GM23338 (cell line): ENCODE measurements at regions not wholly inside any gene's neighbourhood (a gene's known extent, or its start where the extent isn't known, plus 50 kb on each side); places are given as distances from the start of the nearest gene placed in this dataset.

Experiments used
- ATAC-seq: fragments of 200-7000 bp; cut with Tn5 transposase; 3 replicates; pipeline ENCODE4 v1.9.1; 2020
- DNase-seq: peaks from one replicate; pipeline ENCODE4 v3.0.0-alpha.2; 2015; ENCODE audit warnings: low spot score
- H2AFZ ChIP-seq: fragments of 200-600 bp; sonication (generic); 2 replicates; pipeline ENCODE4 v1.8.0; 2016; ENCODE audit warnings: antibody characterized with exemption, mild to moderate bottlenecking, moderate library complexity
- H3F3A ChIP-seq: fragments of 200-600 bp; sonication (generic); replicated peaks from 2 replicates; pipeline ENCODE4 v1.8.0; 2017; ENCODE audit warnings: antibody characterized with exemption, mixed run types, low read depth
- H3K27ac ChIP-seq: fragments of 200-600 bp; sonication (generic); 2 replicates; pipeline ENCODE4 v1.6.1; 2016; ENCODE audit warnings: low read depth
- H3K27me3 ChIP-seq: fragments of 200-600 bp; sonication (generic); 2 replicates; pipeline ENCODE4 v1.8.0; 2016; ENCODE audit warnings: mild to moderate bottlenecking, mixed run types, moderate library complexity; ENCODE audit not compliant: insufficient read depth
- H3K36me3 ChIP-seq: fragments of 200-600 bp; sonication (generic); 2 replicates; pipeline ENCODE4 v1.8.0; 2016; ENCODE audit warnings: mild to moderate bottlenecking; ENCODE audit not compliant: insufficient read depth
- H3K4me1 ChIP-seq: fragments of 200-600 bp; sonication (generic); 2 replicates; pipeline ENCODE4 v1.8.0; 2016; ENCODE audit warnings: mild to moderate bottlenecking, moderate library complexity; ENCODE audit not compliant: insufficient read depth
- H3K4me2 ChIP-seq: fragments of 200-600 bp; sonication (generic); 2 replicates; pipeline ENCODE4 v1.7.1; 2017; ENCODE audit warnings: mixed run types
- H3K4me3 ChIP-seq: fragments of 200-600 bp; sonication (generic); 2 replicates; pipeline ENCODE4 v1.6.1; 2016; ENCODE audit warnings: mixed run types
- H3K79me2 ChIP-seq: fragments of 200-600 bp; sonication (generic); replicated peaks from 2 replicates; pipeline ENCODE4 v1.8.0; 2017; ENCODE audit warnings: mild to moderate bottlenecking; ENCODE audit not compliant: insufficient read depth
- H3K9me2 ChIP-seq: fragments of 200-600 bp; sonication (generic); 2 replicates; pipeline ENCODE4 v1.8.0; 2017; ENCODE audit not compliant: insufficient read depth
- H4K20me1 ChIP-seq: fragments of 200-600 bp; sonication (generic); replicated peaks from 2 replicates; pipeline ENCODE4 v1.8.0; 2017; ENCODE audit warnings: mild to moderate bottlenecking; ENCODE audit not compliant: insufficient read depth
- H3K27ac Mint-ChIP-seq: 2 replicates; pipeline ENCODE4 v1.8.0; 2020; ENCODE audit warnings: inconsistent platforms, mild to moderate bottlenecking, moderate library complexity, mixed read lengths
- H3K27me3 Mint-ChIP-seq: 3 replicates; pipeline ENCODE4 v1.8.0; 2022; ENCODE audit warnings: low read depth, mild to moderate bottlenecking, moderate library complexity, mixed read lengths, inconsistent platforms; ENCODE audit not compliant: insufficient read depth, poor library complexity
- H3K36me3 Mint-ChIP-seq: 3 replicates; pipeline ENCODE4 v1.8.0; 2021; ENCODE audit warnings: low read depth, mild to moderate bottlenecking, inconsistent platforms, moderate library complexity, mixed read lengths
- H3K4me1 Mint-ChIP-seq: 3 replicates; pipeline ENCODE4 v1.8.0; 2020; ENCODE audit warnings: mild to moderate bottlenecking, inconsistent platforms, mixed read lengths
- H3K4me3 Mint-ChIP-seq: 3 replicates; pipeline ENCODE4 v1.8.0; 2021; ENCODE audit warnings: moderate library complexity, mild to moderate bottlenecking, inconsistent platforms, mixed read lengths
- H3K9me3 Mint-ChIP-seq: 3 replicates; pipeline ENCODE4 v1.8.0; 2020; ENCODE audit warnings: moderate library complexity, mild to moderate bottlenecking, inconsistent platforms, mixed read lengths
- CREB1 ChIP-seq: fragments of 250-450 bp; sonication (Bioruptor Pico); IDR thresholded peaks from 2 replicates; pipeline ENCODE4 v1.5.0; 2020; ENCODE audit warnings: low read depth, mild to moderate bottlenecking, moderate library complexity
- EZH2 ChIP-seq: fragments of 200-600 bp; sonication (generic); IDR thresholded peaks from one replicate; pipeline ENCODE4 v1.8.0; 2017; ENCODE audit warnings: antibody characterized with exemption, mild to moderate bottlenecking, low read depth; ENCODE audit not compliant: unreplicated experiment
- NANOG ChIP-seq: IDR thresholded peaks from 2 replicates; pipeline ENCODE4 v1.6.1; 2016; ENCODE audit warnings: antibody characterized with exemption, borderline replicate concordance
- STAT1 ChIP-seq: IDR thresholded peaks from one replicate; pipeline ENCODE4 v1.6.1; 2016; ENCODE audit warnings: antibody characterized with exemption; ENCODE audit not compliant: unreplicated experiment
- ZNF114 ChIP-seq: fragments of 250-450 bp; sonication (Bioruptor Pico); IDR thresholded peaks from 2 replicates; pipeline ENCODE4 v1.5.0; 2020; ENCODE audit warnings: mild to moderate bottlenecking, moderate library complexity
- ZNF331 ChIP-seq: fragments of 250-450 bp; sonication (Bioruptor Pico); IDR thresholded peaks from 2 replicates; pipeline ENCODE4 v1.5.0; 2020; ENCODE audit warnings: low read depth, mild to moderate bottlenecking, moderate library complexity
- TF ChIP-seq, protein P1 (sequence below), 2 experiments: fragments of 200-600 bp in 1 of 2; sonication (generic) in 1 of 2; conservative IDR thresholded peaks; 2 replicates each; pipeline versions ENCODE4 v1.5.1 to v1.6.1; 2016 to 2017; ENCODE audit warnings: antibody characterized with exemption in 2 of 2, low read depth in 2 of 2, mild to moderate bottlenecking in 2 of 2, moderate library complexity in 1 of 2
- TF ChIP-seq, protein P2 (sequence below): IDR thresholded peaks from 2 replicates; pipeline ENCODE4 v1.6.1; 2016; ENCODE audit warnings: antibody characterized with exemption
- TF ChIP-seq, protein P3 (sequence below): IDR thresholded peaks from one replicate; pipeline ENCODE4 v1.6.1; 2018; ENCODE audit warnings: antibody characterized with exemption; ENCODE audit not compliant: unreplicated experiment

DNA sequence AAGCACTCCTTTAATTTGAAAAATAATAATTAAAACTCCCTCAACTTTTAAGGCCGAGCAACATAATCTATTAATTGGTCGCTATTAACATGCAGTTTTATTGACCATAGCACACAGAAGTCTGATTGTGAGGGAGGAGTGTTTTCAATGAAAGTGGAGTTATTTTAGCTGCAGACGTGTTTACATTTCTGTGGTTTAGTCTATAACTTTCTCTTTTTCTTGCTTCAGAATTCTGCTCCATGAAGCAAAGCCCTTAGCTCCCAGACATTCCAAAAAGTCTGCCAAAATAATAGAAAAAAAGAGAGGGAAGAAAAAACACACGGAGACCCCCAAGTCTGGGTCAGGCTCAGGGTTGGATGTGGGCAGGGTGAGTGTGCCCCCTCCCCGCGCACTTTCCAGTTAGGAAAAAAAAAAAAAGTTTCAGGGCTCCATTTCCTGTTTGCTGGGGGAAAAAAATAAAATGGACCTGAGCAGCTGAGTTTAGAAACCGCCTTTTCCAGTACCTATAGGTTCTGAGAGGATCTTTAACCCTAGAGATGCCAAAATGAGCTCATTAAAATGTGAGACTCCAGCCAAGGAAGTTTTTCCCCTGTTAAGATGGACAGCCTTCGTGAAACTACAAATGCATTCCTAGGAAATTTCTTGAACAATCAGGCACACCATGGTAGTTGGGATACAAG is 143.7 kb upstream of the ETS2 start:
- Mint-ChIP-seq H3K27me3 (peaks cover 22% of the 10 kb centered on the region), H3K27ac (no peak overlapping the region), H3K36me3 (peaks cover 3% of the 10 kb centered on the region; the same call in 1 of the 3 replicates), H3K4me3 (peak overlapping the region; percentile 77), H3K4me1 (peaks cover 32% of the 10 kb centered on the region), H3K9me3 (peaks cover 3% of the 10 kb centered on the region; the same call in 1 of the 3 replicates)
- ATAC-seq (no peak), DNase-seq (peak; percentile 36)
- H2AFZ ChIP-seq: peak overlapping the region; percentile 85
- H3K79me2 ChIP-seq: no peaks in the 10 kb centered on the region
- no peaks in the 10 kb centered on the region for H4K20me1 ChIP-seq
- H3K4me3 ChIP-seq: peak overlapping the region; percentile 66
- H3F3A ChIP-seq: no peaks in the 10 kb centered on the region
- H3K9me2 ChIP-seq: no peaks in the 10 kb centered on the region
- peaks cover 21% of the 10 kb centered on the region for H3K4me1 ChIP-seq
- no peak overlapping the region; the same call in 1 of the 2 replicates for H3K27ac ChIP-seq
- TF ChIP-seq ZNF331 (CRISPR knock-in tag) (no peak), EZH2 (peak; percentile 6)
- peaks cover 40% of the 10 kb centered on the region for H3K27me3 ChIP-seq
- peak overlapping the region; percentile 96 for H3K4me2 ChIP-seq
- H3K36me3 ChIP-seq: no peaks in the 10 kb centered on the region

DNA sequence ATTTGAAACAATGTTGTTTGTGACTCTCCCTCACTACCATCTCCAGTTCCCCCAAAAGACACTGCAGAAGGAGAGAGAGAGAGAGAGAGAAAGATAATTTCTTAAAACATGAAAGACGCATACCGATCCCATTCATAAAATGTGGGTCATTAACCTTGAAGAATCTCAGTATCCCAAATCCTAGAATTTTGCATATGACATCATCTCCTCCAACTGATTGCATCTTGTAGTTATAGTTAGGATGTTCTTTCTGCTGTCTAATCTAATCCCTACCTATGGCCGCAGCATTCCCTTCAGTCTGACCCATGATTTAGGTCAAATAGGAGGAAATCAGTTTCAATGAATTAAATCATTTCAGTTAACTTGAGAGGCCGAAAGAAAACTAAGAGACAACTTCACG is 142.4 kb upstream of the ETS2 start:
- no peak overlapping the region for H3K4me3 Mint-ChIP-seq
- H3K9me2 ChIP-seq: no peaks in the 10 kb centered on the region
- H3K4me2 ChIP-seq: no peak overlapping the region
- peaks cover 3% of the 10 kb centered on the region; the same call in 1 of the 3 replicates for H3K36me3 Mint-ChIP-seq
- no peaks in the 10 kb centered on the region for H3K79me2 ChIP-seq
- H3K27ac Mint-ChIP-seq: no peak overlapping the region
- no peaks in the 10 kb centered on the region for H3K36me3 ChIP-seq
- peaks cover 36% of the 10 kb centered on the region for H3K27me3 ChIP-seq
- H2AFZ ChIP-seq: no peak overlapping the region
- DNase-seq: no peak
- no peaks in the 10 kb centered on the region for H3F3A ChIP-seq
- no peak for ATAC-seq
- H3K4me3 ChIP-seq: no peak overlapping the region
- H3K27ac ChIP-seq: no peak overlapping the region
- H3K27me3 Mint-ChIP-seq: peaks cover 22% of the 10 kb centered on the region
- H3K9me3 Mint-ChIP-seq: peaks cover 3% of the 10 kb centered on the region; the same call in 1 of the 3 replicates
- peaks cover 29% of the 10 kb centered on the region for H3K4me1 Mint-ChIP-seq
- peaks cover 21% of the 10 kb centered on the region for H3K4me1 ChIP-seq
- H4K20me1 ChIP-seq: no peaks in the 10 kb centered on the region
- no peak for TF ChIP-seq ZNF114 (CRISPR knock-in tag)
- no peak for TF ChIP-seq CREB1
- no peak for TF ChIP-seq NANOG
- TF ChIP-seq STAT1: no peak
- TF ChIP-seq, protein P1, sequence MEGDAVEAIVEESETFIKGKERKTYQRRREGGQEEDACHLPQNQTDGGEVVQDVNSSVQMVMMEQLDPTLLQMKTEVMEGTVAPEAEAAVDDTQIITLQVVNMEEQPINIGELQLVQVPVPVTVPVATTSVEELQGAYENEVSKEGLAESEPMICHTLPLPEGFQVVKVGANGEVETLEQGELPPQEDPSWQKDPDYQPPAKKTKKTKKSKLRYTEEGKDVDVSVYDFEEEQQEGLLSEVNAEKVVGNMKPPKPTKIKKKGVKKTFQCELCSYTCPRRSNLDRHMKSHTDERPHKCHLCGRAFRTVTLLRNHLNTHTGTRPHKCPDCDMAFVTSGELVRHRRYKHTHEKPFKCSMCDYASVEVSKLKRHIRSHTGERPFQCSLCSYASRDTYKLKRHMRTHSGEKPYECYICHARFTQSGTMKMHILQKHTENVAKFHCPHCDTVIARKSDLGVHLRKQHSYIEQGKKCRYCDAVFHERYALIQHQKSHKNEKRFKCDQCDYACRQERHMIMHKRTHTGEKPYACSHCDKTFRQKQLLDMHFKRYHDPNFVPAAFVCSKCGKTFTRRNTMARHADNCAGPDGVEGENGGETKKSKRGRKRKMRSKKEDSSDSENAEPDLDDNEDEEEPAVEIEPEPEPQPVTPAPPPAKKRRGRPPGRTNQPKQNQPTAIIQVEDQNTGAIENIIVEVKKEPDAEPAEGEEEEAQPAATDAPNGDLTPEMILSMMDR (conservative IDR thresholded peaks at IDR 0.05; ENCODE audit: low read depth in 2 of 2): no peak
- TF ChIP-seq, protein P2, sequence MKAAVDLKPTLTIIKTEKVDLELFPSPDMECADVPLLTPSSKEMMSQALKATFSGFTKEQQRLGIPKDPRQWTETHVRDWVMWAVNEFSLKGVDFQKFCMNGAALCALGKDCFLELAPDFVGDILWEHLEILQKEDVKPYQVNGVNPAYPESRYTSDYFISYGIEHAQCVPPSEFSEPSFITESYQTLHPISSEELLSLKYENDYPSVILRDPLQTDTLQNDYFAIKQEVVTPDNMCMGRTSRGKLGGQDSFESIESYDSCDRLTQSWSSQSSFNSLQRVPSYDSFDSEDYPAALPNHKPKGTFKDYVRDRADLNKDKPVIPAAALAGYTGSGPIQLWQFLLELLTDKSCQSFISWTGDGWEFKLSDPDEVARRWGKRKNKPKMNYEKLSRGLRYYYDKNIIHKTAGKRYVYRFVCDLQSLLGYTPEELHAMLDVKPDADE: no peak
- TF ChIP-seq, protein P3, sequence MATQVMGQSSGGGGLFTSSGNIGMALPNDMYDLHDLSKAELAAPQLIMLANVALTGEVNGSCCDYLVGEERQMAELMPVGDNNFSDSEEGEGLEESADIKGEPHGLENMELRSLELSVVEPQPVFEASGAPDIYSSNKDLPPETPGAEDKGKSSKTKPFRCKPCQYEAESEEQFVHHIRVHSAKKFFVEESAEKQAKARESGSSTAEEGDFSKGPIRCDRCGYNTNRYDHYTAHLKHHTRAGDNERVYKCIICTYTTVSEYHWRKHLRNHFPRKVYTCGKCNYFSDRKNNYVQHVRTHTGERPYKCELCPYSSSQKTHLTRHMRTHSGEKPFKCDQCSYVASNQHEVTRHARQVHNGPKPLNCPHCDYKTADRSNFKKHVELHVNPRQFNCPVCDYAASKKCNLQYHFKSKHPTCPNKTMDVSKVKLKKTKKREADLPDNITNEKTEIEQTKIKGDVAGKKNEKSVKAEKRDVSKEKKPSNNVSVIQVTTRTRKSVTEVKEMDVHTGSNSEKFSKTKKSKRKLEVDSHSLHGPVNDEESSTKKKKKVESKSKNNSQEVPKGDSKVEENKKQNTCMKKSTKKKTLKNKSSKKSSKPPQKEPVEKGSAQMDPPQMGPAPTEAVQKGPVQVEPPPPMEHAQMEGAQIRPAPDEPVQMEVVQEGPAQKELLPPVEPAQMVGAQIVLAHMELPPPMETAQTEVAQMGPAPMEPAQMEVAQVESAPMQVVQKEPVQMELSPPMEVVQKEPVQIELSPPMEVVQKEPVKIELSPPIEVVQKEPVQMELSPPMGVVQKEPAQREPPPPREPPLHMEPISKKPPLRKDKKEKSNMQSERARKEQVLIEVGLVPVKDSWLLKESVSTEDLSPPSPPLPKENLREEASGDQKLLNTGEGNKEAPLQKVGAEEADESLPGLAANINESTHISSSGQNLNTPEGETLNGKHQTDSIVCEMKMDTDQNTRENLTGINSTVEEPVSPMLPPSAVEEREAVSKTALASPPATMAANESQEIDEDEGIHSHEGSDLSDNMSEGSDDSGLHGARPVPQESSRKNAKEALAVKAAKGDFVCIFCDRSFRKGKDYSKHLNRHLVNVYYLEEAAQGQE: no peak
- no peak for TF ChIP-seq ZNF331 (CRISPR knock-in tag)
- no peak for TF ChIP-seq EZH2
